IMR-90 (cell line): ENCODE measurements at regions not wholly inside any gene's neighbourhood (a gene's known extent, or its start where the extent isn't known, plus 50 kb on each side); places are given as distances from the start of the nearest gene placed in this dataset.

ENCODE experiments used
- ATAC-seq: fragments of 200-7000 bp; cut with Tn5 transposase; 2 replicates; pipeline ENCODE4 v1.9.1; 2020; ENCODE audit warnings: low read depth, mild to moderate bottlenecking, moderate library complexity
- BruUV-seq: library from RNA; stranded (reverse); fragments of 400-500 nt; replicated peaks from 2 replicates; lab custom pipeline; 2021; lab: Mats Ljungman, UMichigan
- CTCF ChIA-PET: fragments of 300-600 bp; formaldehyde crosslinking; extraction: SDS; loops from one replicate; lab custom pipeline; 2021; ENCODE audit warnings: antibody characterized with exemption; lab: Yijun Ruan, JAX
- POLR2A ChIA-PET: fragments of 300-600 bp; sonication (Branson Sonifier 250); formaldehyde crosslinking; loops from one replicate; lab custom pipeline; 2022; ENCODE audit warnings: antibody characterized with exemption; ENCODE audit not compliant: unreplicated experiment; lab: Charles Lee
- DNase-seq: peaks from one replicate; pipeline ENCODE4 v3.0.0; 2013
- H2AFZ ChIP-seq: replicated peaks from 2 replicates; pipeline ENCODE3; 2013; ENCODE audit warnings: low read length, mild to moderate bottlenecking; ENCODE audit not compliant: poor library complexity
- H2AK5ac ChIP-seq: 2 replicates; pipeline ENCODE4 v1.6.1; 2013; ENCODE audit warnings: low read depth, low read length, inconsistent platforms
- H2AK9ac ChIP-seq: replicated peaks from 2 replicates; pipeline ENCODE3; 2013; ENCODE audit warnings: mild to moderate bottlenecking, low read depth, low read length, moderate library complexity; ENCODE audit not compliant: poor library complexity
- H2BK120ac ChIP-seq: 2 replicates; pipeline ENCODE4 v1.6.1; 2013; ENCODE audit warnings: low read depth, low read length, inconsistent platforms
- H2BK15ac ChIP-seq: 3 replicates; pipeline ENCODE4 v1.6.1; 2013; ENCODE audit warnings: low read depth, low read length, inconsistent platforms
- H2BK20ac ChIP-seq: 2 replicates; pipeline ENCODE4 v1.6.1; 2013; ENCODE audit warnings: low read depth, mild to moderate bottlenecking, inconsistent platforms, low read length, moderate library complexity
- H2BK5ac ChIP-seq: 2 replicates; pipeline ENCODE4 v1.6.1; 2013; ENCODE audit warnings: mild to moderate bottlenecking, low read depth, low read length, inconsistent platforms; ENCODE audit not compliant: poor library complexity, severe bottlenecking
- H3K14ac ChIP-seq: replicated peaks from 2 replicates; pipeline ENCODE4 v1.6.1; 2013; ENCODE audit warnings: low read depth, low read length, inconsistent platforms
- H3K18ac ChIP-seq: 2 replicates; pipeline ENCODE4 v1.6.1; 2013; ENCODE audit warnings: low read depth, low read length, control low read depth
- H3K23ac ChIP-seq: 2 replicates; pipeline ENCODE4 v1.6.1; 2013; ENCODE audit warnings: low read depth, low read length, inconsistent platforms
- H3K27ac ChIP-seq: 2 replicates; pipeline ENCODE4 v1.5.1; 2013; ENCODE audit warnings: mild to moderate bottlenecking, control low read depth, low read length; ENCODE audit not compliant: insufficient read depth
- H3K27me3 ChIP-seq: 2 replicates; pipeline ENCODE4 v1.6.1; 2013; ENCODE audit warnings: low read length; ENCODE audit not compliant: control insufficient read depth, insufficient read depth
- H3K36me3 ChIP-seq: 2 replicates; pipeline ENCODE4 v1.6.1; 2013; ENCODE audit warnings: low read length, mixed read lengths; ENCODE audit not compliant: control insufficient read depth, insufficient read depth
- H3K4ac ChIP-seq: 2 replicates; pipeline ENCODE4 v1.6.1; 2013; ENCODE audit warnings: low read depth, low read length, inconsistent platforms
- H3K4me1 ChIP-seq: 2 replicates; pipeline ENCODE4 v1.6.1; 2013; ENCODE audit warnings: low read length, mixed read lengths; ENCODE audit not compliant: control insufficient read depth, insufficient read depth
- H3K4me2 ChIP-seq: 2 replicates; pipeline ENCODE4 v1.6.1; 2013; ENCODE audit warnings: low read depth, mild to moderate bottlenecking, control low read depth, low read length, moderate library complexity
- H3K4me3 ChIP-seq: 2 replicates; pipeline ENCODE4 v1.5.1; 2013; ENCODE audit warnings: low read depth, mild to moderate bottlenecking, control low read depth, low read length, moderate library complexity; ENCODE audit not compliant: insufficient read depth
- H3K56ac ChIP-seq: 2 replicates; pipeline ENCODE4 v1.6.1; 2013; ENCODE audit warnings: low read length, inconsistent platforms; ENCODE audit not compliant: insufficient read depth; ENCODE audit errors: extremely low read depth
- H3K79me1 ChIP-seq, 2 experiments: 2 replicates each; pipeline ENCODE4 v1.6.1; 2013; ENCODE audit warnings: low read length in 2 of 2, inconsistent platforms in 1 of 2, low read depth in 1 of 2
- H3K9ac ChIP-seq: 2 replicates; pipeline ENCODE4 v1.6.1; 2013; ENCODE audit warnings: low read depth, low read length, control low read depth
- H3K9me1 ChIP-seq: 2 replicates; pipeline ENCODE4 v1.6.1; 2013; ENCODE audit warnings: low read length, inconsistent platforms; ENCODE audit not compliant: insufficient read depth
- H3K9me3 ChIP-seq: 2 replicates; pipeline ENCODE4 v1.6.1; 2013; ENCODE audit warnings: low read length; ENCODE audit not compliant: control insufficient read depth, insufficient read depth
- H4K20me1 ChIP-seq: 2 replicates; pipeline ENCODE4 v1.6.1; 2013; ENCODE audit warnings: low read length, inconsistent platforms; ENCODE audit not compliant: insufficient read depth
- H4K5ac ChIP-seq: 2 replicates; pipeline ENCODE4 v1.6.1; 2013; ENCODE audit warnings: mild to moderate bottlenecking, low read depth, low read length, control low read depth
- H4K8ac ChIP-seq, 2 experiments: 2 replicates each; pipeline ENCODE4 v1.6.1; 2013; ENCODE audit warnings: low read depth in 2 of 2, low read length in 2 of 2, control low read depth in 1 of 2, inconsistent platforms in 1 of 2
- H4K91ac ChIP-seq: 2 replicates; pipeline ENCODE4 v1.6.1; 2013; ENCODE audit warnings: low read depth, low read length, inconsistent platforms; ENCODE audit not compliant: insufficient read depth
- CEBPB ChIP-seq: IDR thresholded peaks from 2 replicates; pipeline ENCODE4 v1.6.1; 2012; ENCODE audit warnings: low read depth, low read length, improper control_type of control experiment
- CHD1 ChIP-seq: IDR thresholded peaks from 2 replicates; pipeline ENCODE4 v1.6.1; 2012; ENCODE audit warnings: low read depth, low read length, improper control_type of control experiment
- FOS ChIP-seq: fragments of 150-350 bp; IDR thresholded peaks from 2 replicates; pipeline ENCODE4 v1.6.1; 2016; ENCODE audit warnings: low read depth, low read length
- MAFK ChIP-seq: IDR thresholded peaks from 2 replicates; pipeline ENCODE4 v1.6.1; 2012; ENCODE audit warnings: low read depth, low read length, improper control_type of control experiment
- MAZ ChIP-seq: IDR thresholded peaks from 2 replicates; pipeline ENCODE4 v1.6.1; 2012; ENCODE audit warnings: low read depth, mild to moderate bottlenecking, low read length, improper control_type of control experiment, moderate library complexity, borderline replicate concordance
- RAD21 ChIP-seq: IDR thresholded peaks from 2 replicates; pipeline ENCODE4 v1.6.1; 2012; ENCODE audit warnings: low read length, improper control_type of control experiment
- RCOR1 ChIP-seq: IDR thresholded peaks from 2 replicates; pipeline ENCODE4 v1.6.1; 2012; ENCODE audit warnings: mild to moderate bottlenecking, low read length, improper control_type of control experiment; ENCODE audit not compliant: insufficient replicate concordance
- SMC3 ChIP-seq: fragments of 150-350 bp; IDR thresholded peaks from 2 replicates; pipeline ENCODE4 v1.6.1; 2016; ENCODE audit warnings: low read depth, mild to moderate bottlenecking, antibody characterized with exemption, low read length, moderate library complexity
- WGBS, 2 experiments: methylation state at CpG; one replicate each; pipeline versions ENCODE4 v1.1.5 to v1.1.7; 2013; ENCODE audit warnings: missing lambda C conversion rate in 2 of 2; ENCODE audit not compliant: insufficient read length in 1 of 2; ENCODE audit errors: extremely low coverage in 2 of 2; 5-methylcytosine and 5-hydroxymethylcytosine counted together
- dilution Hi-C: fragments of 300-500 bp; cut with HindIII; formaldehyde crosslinking; loops from one replicate; pipeline ENCODE4 v1.14.3; 2018; ENCODE audit warnings: low sequenced_read_pairs; ENCODE audit not compliant: unreplicated experiment
- in situ Hi-C: fragments of 300-500 bp; cut with MboI; formaldehyde crosslinking; loops from 3 replicates; pipeline ENCODE4 v1.14.3; 2019; ENCODE audit warnings: low sequenced_read_pairs, inconsistent platforms, mixed read lengths
- intact Hi-C: fragments of 100-400 bp; cut with micrococcal nuclease; formaldehyde crosslinking; loops from 2 replicates; pipeline ENCODE4 v1.10.0; 2022
- TF ChIP-seq, protein P1 (sequence below): conservative IDR thresholded peaks from 2 replicates; pipeline ENCODE4 v1.5.1; 2012; ENCODE audit warnings: mild to moderate bottlenecking, low read depth, low read length, improper control_type of control experiment
- TF ChIP-seq, protein P2 (sequence below): fragments of 150-350 bp; IDR thresholded peaks from 2 replicates; pipeline ENCODE4 v1.6.1; 2016; ENCODE audit warnings: low read depth, mild to moderate bottlenecking, low read length, moderate library complexity, borderline replicate concordance

DNA sequence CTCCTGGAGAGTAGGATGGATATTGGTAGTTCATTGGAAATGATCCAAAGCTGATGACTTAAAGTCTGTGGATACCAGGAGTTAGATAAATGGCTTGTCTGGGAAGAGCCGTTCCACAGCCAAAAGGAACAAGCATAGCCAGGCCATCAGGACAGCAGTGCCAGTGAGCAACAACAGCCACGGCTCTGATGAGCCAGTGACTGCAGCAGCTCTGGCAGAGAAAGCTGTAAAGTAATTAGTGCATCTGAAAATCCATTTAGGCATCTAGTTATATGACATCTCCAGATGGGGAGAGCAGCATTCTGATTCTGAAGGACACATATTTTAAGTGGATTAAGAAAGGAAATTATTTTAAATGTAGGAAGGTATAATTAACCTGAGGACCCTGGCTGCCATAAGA, 256.2 kb upstream of the PLXNA2 start:
- TF ChIP-seq FOS (no peak), CEBPB (no peak), CHD1 (no peak), MAZ (no peak), MAFK (no peak), RCOR1 (no peak), SMC3 (no peak), RAD21 (no peak)
- TF ChIP-seq, protein P1, sequence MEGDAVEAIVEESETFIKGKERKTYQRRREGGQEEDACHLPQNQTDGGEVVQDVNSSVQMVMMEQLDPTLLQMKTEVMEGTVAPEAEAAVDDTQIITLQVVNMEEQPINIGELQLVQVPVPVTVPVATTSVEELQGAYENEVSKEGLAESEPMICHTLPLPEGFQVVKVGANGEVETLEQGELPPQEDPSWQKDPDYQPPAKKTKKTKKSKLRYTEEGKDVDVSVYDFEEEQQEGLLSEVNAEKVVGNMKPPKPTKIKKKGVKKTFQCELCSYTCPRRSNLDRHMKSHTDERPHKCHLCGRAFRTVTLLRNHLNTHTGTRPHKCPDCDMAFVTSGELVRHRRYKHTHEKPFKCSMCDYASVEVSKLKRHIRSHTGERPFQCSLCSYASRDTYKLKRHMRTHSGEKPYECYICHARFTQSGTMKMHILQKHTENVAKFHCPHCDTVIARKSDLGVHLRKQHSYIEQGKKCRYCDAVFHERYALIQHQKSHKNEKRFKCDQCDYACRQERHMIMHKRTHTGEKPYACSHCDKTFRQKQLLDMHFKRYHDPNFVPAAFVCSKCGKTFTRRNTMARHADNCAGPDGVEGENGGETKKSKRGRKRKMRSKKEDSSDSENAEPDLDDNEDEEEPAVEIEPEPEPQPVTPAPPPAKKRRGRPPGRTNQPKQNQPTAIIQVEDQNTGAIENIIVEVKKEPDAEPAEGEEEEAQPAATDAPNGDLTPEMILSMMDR, result no peak
- TF ChIP-seq, protein P2, sequence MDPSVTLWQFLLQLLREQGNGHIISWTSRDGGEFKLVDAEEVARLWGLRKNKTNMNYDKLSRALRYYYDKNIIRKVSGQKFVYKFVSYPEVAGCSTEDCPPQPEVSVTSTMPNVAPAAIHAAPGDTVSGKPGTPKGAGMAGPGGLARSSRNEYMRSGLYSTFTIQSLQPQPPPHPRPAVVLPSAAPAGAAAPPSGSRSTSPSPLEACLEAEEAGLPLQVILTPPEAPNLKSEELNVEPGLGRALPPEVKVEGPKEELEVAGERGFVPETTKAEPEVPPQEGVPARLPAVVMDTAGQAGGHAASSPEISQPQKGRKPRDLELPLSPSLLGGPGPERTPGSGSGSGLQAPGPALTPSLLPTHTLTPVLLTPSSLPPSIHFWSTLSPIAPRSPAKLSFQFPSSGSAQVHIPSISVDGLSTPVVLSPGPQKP, result no peak
- no peaks in the 10 kb centered on the region for H3K79me1 ChIP-seq
- no peaks in the 10 kb centered on the region for H4K20me1 ChIP-seq
- no peak overlapping the region for H2BK20ac ChIP-seq
- no peak overlapping the region for H3K27ac ChIP-seq
- H3K9me3 ChIP-seq, result peaks cover 9% of the 10 kb centered on the region
- ATAC-seq (no peak), DNase-seq (no peak)
- no CpG with 5 or more reads among the region's 2 CpGs for WGBS, 2 experiments
- no peak overlapping the region for H2AK9ac ChIP-seq
- POLR2A ChIA-PET, result no interaction called here
- H3K27me3 ChIP-seq, result no peaks in the 10 kb centered on the region
- no peak overlapping the region for H4K5ac ChIP-seq
- H3K4ac ChIP-seq, result no peak overlapping the region
- in situ Hi-C loops, result no loop called here
- H3K9ac ChIP-seq, result no peak overlapping the region
- no peak overlapping the region for H2AK5ac ChIP-seq
- no TSS peak for BruUV-seq
- no peak overlapping the region for H2AFZ ChIP-seq
- no peak overlapping the region for H3K23ac ChIP-seq
- no peak overlapping the region for H2BK5ac ChIP-seq
- H4K91ac ChIP-seq, result no peak overlapping the region
- no peak overlapping the region for H3K4me2 ChIP-seq
- no peak overlapping the region for H3K14ac ChIP-seq
- CTCF ChIA-PET, result no interaction called here
- H2BK120ac ChIP-seq, result no peak overlapping the region
- no peak overlapping the region for H3K18ac ChIP-seq
- H3K4me1 ChIP-seq, result no peaks in the 10 kb centered on the region
- no peak overlapping the region for H4K8ac ChIP-seq
- H3K36me3 ChIP-seq, result no peaks in the 10 kb centered on the region
- dilution Hi-C loops, result no loop called here
- intact Hi-C loops, result no loop called here
- no peak overlapping the region for H3K56ac ChIP-seq
- H3K4me3 ChIP-seq, result no peak overlapping the region
- H3K9me1 ChIP-seq, result no peaks in the 10 kb centered on the region
- no peak overlapping the region for H2BK15ac ChIP-seq
